ENCODE measurements at regions not wholly inside any gene's neighbourhood (a gene's known extent, or its start where the extent isn't known, plus 50 kb on each side); places are given as distances from the start of the nearest gene placed in this dataset.
"Not testable (repeated sequence)": the region's sequence is repeated elsewhere in the genome, so short reads cannot be mapped to it uniquely, and the experiment has no call there.

DNA sequence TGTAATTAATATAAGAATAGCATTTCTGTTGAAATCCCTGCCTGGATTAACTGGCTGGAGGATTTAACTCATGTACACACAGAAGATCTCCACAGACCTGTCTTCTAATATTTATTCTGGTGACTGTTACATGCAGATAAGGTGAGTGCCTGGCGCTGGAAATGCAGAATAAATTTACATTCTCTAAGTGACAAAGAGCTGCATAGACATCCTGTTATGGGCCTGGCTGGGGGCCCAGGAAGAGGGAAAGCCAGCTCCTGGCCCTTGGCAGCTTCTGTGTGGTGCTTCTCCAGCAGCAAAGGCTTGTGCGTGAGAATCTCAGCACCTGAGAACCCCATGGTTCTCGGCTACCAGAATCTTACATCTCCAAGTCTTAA lies 446.6 kb downstream of the PTPRU start:
- no peak for DNase-seq

DNA sequence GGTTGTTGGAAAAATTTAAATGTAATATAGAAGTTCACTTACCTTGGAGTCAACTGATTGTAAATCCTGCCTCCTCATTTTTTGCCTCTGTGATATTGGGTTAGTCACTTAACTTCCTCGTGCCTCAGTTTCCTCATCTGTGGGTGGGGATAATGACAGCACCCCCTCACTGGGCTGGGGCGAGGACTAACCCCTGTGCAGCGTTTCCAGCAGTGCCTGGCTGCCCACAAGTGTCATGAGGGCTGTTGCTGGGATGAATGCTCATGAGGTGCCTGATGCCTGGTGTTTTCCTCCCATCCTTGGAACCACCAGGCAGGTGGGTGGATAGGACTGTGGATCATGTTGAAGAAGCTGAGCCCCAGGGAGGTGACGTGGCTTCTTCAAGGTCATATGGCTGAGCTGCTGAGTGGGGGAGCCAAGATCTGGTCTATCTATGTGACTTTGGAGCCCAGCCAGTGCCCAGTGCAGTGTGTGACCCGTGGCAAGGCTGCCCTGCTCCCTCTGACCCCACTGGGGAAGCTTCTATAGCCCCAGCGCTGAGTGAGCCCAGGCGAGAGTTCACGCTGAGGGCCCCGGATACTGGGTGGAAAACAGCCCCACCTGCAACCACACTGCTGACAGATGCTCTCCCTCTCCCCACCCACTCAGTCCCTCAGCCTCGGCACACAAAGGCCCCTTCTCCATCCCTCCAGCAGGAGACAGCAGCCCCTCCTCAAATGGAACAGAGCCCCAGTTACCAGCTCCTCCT lies 446.0 kb downstream of the PTPRU start:
- DNase-seq = no peak

DNA sequence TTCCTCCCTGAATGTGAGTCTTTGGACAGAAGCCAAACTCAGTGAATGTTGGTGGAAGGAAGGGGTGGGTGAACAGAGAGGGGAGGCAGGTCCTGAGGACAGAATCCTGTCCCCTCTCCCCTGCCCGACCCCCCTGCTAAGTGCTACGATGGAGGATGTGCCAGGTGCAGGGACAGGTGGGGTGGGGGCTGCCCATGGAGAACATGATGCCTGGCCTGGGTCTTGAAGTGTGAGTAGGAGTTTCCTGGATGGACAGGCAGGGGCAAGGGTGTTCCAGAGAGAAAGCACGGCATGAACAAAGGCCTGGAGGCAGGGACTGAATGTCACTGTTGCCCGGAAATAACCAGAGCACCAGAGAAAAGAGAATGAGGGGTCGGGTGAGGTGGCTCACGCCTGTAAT lies 445.1 kb downstream of the PTPRU start:
- not testable (repeated sequence) for DNase-seq

DNA sequence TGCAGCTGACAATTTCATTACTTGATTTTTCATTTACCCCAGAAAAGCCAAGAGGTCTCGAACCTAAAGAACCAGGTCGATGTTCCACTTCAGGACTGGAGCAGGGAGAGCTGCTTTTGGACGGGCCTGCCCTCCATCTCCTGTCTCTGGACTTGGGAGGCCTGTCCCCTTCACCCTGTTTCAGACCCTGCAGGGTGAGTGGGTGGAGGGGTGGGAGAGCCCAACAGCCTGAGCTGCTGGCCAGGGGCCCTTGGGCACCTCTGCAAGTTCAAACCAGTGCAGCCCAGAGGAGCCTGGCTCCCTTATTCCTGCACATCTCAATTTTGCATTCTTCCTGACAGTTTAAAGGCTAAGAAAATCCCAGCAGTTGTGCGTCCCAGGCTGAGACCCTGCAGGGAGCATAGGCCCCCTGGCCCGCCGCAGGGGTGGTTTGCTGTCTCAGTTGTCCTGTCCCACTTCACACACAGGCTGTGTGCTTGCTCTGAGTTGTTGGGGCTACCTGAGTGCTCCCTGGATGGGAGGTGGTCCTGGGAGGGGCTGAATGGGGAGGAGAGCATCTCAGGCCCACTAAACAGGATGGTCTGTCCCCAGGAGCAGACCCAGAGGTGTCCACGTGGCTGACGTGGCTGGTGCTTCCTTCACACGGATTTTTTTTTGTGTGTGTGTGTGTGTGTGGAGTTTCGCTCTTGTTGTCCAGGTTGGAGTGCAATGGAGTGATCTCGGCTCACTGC lies 443.7 kb downstream of the PTPRU start:
- no peak for DNase-seq

DNA sequence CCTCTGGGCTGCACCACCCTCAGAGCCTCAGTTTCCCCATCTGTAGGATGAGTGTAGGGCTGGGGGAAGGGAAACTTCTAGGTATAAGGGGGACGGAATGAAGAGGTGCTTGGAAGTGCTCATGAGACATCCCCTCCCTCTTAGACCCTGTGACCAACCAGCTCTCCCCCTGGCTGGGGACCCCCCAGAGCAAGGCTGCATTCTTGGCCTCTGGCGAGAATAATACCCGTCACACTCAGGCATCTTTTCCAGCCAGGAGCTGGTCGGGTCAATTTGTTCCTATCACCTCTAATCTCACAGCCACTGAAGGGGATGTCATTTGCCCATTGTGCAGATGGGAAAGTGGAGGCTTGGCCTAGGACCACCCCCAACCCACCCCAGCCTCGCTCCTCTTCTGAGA lies 443.0 kb downstream of the PTPRU start:
- no peak for DNase-seq

GRCh38 chr1:29677028-29678024 lies 441.0 kb downstream of the PTPRU start:
- DNase-seq = no peak

- no peak for DNase-seq
These were observed 440.2 kb downstream of the PTPRU start for GRCh38 chr1:29676496-29676895.

- DNase-seq = no peak
These were observed 439.4 kb downstream of the PTPRU start for GRCh38 chr1:29675481-29676263.

- DNase-seq = no peak
These were observed 438.5 kb downstream of the PTPRU start for GRCh38 chr1:29674627-29675326.

DNA sequence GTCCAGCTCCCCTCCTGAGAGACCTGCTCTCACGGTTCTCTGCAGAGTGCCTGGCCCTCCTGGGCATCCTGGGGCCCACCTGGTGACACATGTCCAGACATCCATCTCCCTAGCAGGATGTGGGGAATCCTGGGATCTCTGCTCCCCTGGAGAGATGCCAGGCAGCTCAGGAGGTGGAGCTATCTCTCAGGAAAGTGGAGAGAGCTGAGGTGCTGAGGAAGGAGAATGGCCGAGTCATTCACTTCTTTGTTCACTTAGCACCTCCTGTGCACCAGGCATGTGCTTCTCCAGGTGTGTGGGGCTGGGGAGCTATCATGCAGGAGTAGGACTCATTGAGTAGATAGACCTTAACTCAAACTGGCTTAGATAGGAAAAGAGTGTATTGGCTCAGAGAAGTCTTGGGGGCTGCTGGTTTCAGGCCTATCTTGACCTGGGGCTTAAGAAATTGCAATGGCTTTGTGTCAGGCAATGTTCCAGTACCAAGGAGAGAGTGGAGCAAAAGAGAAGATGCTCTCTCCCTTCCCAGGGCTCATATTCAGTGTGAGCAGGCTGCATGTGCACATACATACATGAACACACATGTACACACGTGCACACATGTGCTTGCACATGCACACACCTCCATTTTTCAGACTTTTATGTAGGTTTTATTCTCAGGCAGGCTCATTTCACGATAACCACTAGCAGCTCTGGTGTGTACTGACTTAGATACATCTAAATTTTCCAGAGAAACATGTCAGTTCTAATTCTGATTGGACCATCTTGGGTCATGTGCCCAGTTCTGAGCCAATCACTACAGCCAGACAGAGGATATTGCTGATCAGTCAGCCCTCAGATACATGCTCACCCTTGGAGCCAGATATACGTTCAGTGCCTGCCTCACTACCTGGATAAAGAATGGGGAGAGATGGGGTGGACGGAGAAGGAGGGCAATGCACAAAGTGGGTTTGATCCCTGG lies 437.6 kb downstream of the PTPRU start:
- DNase-seq = no peak

GRCh38 chr1:29673228-29673500 lies 436.8 kb downstream of the PTPRU start:
- DNase-seq = no peak

DNA sequence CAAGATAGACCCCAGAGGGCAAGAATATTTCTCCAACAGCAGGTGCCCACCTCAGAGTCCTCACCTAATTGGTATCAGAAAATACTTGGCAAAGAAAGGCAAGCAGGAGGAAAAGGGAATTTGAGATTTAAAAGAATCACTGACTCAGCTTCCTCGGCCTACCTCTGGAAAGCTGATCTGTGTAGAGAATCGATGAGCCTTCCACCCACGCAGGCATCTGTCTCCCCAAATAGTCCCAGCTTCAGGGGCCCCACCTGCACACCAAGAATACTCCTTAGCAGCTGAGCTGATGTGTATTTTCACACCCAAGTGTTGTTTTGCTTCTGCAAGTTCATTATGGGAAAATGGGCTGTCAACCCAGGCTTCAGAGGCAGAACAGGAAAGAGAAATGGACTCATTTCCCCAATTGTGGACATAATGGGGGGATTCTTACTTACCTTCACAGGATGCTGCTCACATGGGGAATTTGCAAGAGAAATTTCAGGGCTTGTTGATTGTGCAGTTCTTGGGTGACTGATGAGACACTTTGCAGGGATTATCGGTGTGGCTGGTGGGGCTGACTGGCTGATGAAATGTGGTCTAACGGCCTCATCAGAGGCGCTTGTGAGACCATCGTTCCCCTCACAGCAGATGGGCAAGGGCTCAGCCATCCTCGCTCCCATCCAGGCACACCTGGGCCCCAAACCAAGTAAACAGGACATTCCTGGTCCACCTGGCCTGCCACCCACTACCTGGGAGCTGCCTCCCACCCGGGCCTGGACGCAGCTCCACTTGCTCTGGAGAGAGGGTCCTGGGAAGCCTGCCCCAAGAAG lies 436.3 kb downstream of the PTPRU start:
- no peak for DNase-seq

- DNase-seq = no peak
These were observed 435.4 kb downstream of the PTPRU start for GRCh38 chr1:29671446-29672356.

- DNase-seq = no peak
These were observed 434.4 kb downstream of the PTPRU start for GRCh38 chr1:29670752-29671151.

DNA sequence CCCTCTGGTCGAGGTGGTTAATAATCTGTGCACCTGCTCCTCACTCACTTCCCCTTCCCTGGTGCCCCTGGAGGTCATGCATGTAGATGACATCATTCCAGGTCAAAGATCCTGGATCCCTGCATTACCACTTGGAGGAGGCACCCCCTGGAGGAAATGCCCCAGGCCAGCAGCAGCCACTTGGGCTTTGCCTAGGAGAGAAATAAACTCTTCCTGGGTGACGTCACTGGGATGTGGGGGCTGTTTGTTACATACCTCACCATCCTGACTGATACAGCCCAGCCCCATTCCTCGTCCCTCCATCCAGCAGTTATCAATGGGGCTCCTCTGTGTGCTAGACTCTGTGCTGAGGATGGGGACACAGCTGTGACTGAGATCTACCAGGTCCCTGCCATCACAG lies 433.6 kb downstream of the PTPRU start:
- no peak for DNase-seq

GRCh38 chr1:29669158-29669871 lies 433.0 kb downstream of the PTPRU start:
- no peak for DNase-seq

GRCh38 chr1:29668551-29669157 lies 432.3 kb downstream of the PTPRU start:
- no peak for DNase-seq

DNA sequence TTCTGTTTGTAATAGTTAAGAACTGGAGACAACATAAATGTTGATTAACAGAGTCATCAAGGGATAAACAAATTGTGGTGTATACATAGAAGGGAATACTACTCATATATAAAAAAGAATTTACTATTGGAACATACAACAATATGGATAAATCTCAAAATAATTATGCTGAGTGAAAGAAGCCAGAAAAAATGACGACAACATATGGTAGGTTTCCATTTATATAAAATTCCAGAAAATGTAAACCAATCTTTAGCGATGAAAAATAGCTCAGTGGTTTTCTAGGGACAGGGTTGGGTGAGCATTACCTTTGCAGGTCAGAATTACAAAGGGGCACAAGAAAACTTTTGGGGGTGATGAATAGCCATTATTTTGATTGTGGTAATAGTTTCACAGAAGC lies 431.6 kb downstream of the PTPRU start:
- DNase-seq = no peak
